ENCODE measurements at regions not wholly inside any gene's neighbourhood (a gene's known extent, or its start where the extent isn't known, plus 50 kb on each side); places are given as distances from the start of the nearest gene placed in this dataset.

GRCh38 chr7:18230271-18230670 lies 202.6 kb upstream of the PRPS1L1 start:
- TF ChIP-seq ARNT (IDR thresholded peaks at IDR 0.05) = no peak
- TF ChIP-seq LEF1 (IDR thresholded peaks at IDR 0.05; ENCODE audit: borderline replicate concordance) = no peak
